BJ (cell line): ENCODE measurements at regions not wholly inside any gene's neighbourhood (a gene's known extent, or its start where the extent isn't known, plus 50 kb on each side); places are given as distances from the start of the nearest gene placed in this dataset.

Experiments used
- CTCF ChIA-PET: fragments of 350-600 bp; formaldehyde crosslinking; extraction: SDS; loops from one replicate; lab custom pipeline; 2021; ENCODE audit warnings: antibody characterized with exemption, inconsistent platforms; lab: Yijun Ruan, JAX
- POLR2A ChIA-PET: fragments of 300-600 bp; sonication (Branson Sonifier 250); formaldehyde crosslinking; extraction: SDS; loops from one replicate; lab custom pipeline; 2021; ENCODE audit warnings: antibody characterized with exemption; lab: Charles Lee
- DNase-seq: peaks from one replicate; pipeline ENCODE4 v3.0.0-alpha.2; 2011; ENCODE audit warnings: low read depth
- H3K27me3 ChIP-seq: 2 replicates; pipeline ENCODE4 v1.6.0; 2011; ENCODE audit warnings: low read length; ENCODE audit not compliant: control insufficient read depth, insufficient read depth
- H3K36me3 ChIP-seq: 2 replicates; pipeline ENCODE4 v1.5.1; 2011; ENCODE audit warnings: low read length; ENCODE audit not compliant: control insufficient read depth, insufficient read depth
- H3K4me3 ChIP-seq: 2 replicates; pipeline ENCODE4 v1.5.1; 2011; ENCODE audit warnings: low read depth, mild to moderate bottlenecking, control low read depth, low read length
- CTCF ChIP-seq: IDR thresholded peaks from 2 replicates; pipeline ENCODE4 v1.5.1; 2011; ENCODE audit warnings: low read depth, mild to moderate bottlenecking, control low read depth, inconsistent platforms, low read length, moderate library complexity; ENCODE audit not compliant: insufficient read depth

- Histone ChIP-seq H3K4me3 (no peak overlapping the region), H3K36me3 (no peaks in the 10 kb centered on the region), H3K27me3 (no peaks in the 10 kb centered on the region)
- CTCF ChIA-PET, result no interaction called here
- no peak for DNase-seq
- POLR2A ChIA-PET, result no interaction called here
- no peak for TF ChIP-seq CTCF
These were observed 192.4 kb downstream of the SEMA6A start for GRCh38 chr5:116382032-116382873.

- ChIA-PET POLR2A (no interaction called here), CTCF (no interaction called here)
- Histone ChIP-seq H3K4me3 (no peak overlapping the region), H3K27me3 (no peaks in the 10 kb centered on the region), H3K36me3 (no peaks in the 10 kb centered on the region)
- DNase-seq, result no peak
- TF ChIP-seq CTCF, result no peak
These were observed 193.4 kb downstream of the SEMA6A start for GRCh38 chr5:116381201-116381600.

GRCh38 chr5:116380621-116381020 is 194.0 kb downstream of the SEMA6A start:
- TF ChIP-seq CTCF, result no peak
- H3K4me3 ChIP-seq, result no peak overlapping the region
- DNase-seq, result no peak
- H3K27me3 ChIP-seq, result no peaks in the 10 kb centered on the region
- no peaks in the 10 kb centered on the region for H3K36me3 ChIP-seq
- ChIA-PET POLR2A (no interaction called here), CTCF (no interaction called here)

GRCh38 chr5:116379306-116379705 is 195.3 kb downstream of the SEMA6A start:
- Histone ChIP-seq H3K36me3 (no peaks in the 10 kb centered on the region), H3K27me3 (no peaks in the 10 kb centered on the region), H3K4me3 (no peak overlapping the region)
- TF ChIP-seq CTCF, result no peak
- no peak for DNase-seq
- POLR2A ChIA-PET, result no interaction called here
- CTCF ChIA-PET, result no interaction called here

- no peaks in the 10 kb centered on the region for H3K36me3 ChIP-seq
- ChIA-PET POLR2A (no interaction called here), CTCF (interaction anchor here (0.6 kb wide), 1 partner anchor 983 kb away, joined by 3 read pairs; no protein-coding TSS in a partner anchor)
- no peak overlapping the region for H3K4me3 ChIP-seq
- DNase-seq, result no peak
- no peak for TF ChIP-seq CTCF
- H3K27me3 ChIP-seq, result no peaks in the 10 kb centered on the region
These were observed 195.9 kb downstream of the SEMA6A start for GRCh38 chr5:116378777-116379121.
